ENCODE measurements at regions not wholly inside any gene's neighbourhood (a gene's known extent, or its start where the extent isn't known, plus 50 kb on each side); places are given as distances from the start of the nearest gene placed in this dataset.

GRCh38 chr15:66644000-66644787, 57.8 kb upstream of the SMAD6 start:
- BruUV-seq (replicated peaks): no TSS peak
- peak overlapping the region; percentile 33; the same call in 2 of the 3 replicates for H3K27ac ChIP-seq (ENCODE audit: extremely low read depth, low read depth, low read length)
- FAIRE-seq (no peak), DNase-seq (ENCODE audit: extremely low read depth in 1 of 4, low spot score in 3 of 4) (no peak), ATAC-seq (peak; percentile 17; the same call in 2 of the 3 replicates)
- ChIA-PET POLR2A (interaction anchor here (0.5 to 0.8 kb wide), 3 partner anchors 10 to 1068 kb away, joined by 3 read pairs; no protein-coding TSS in a partner anchor), CTCF (ENCODE audit: low intra/inter-chr PET ratio) (no interaction called here)
- intact Hi-C loops (cut with micrococcal nuclease) (no loop called here), in situ Hi-C loops (cut with MboI) (no loop called here)
- H3K4me3 ChIP-seq: no peak overlapping the region
- no peaks in the 10 kb centered on the region for H3K27me3 ChIP-seq (ENCODE audit: control insufficient read depth in 2 of 2, insufficient read depth in 2 of 2, low read length in 2 of 2)
- peaks cover 21 to 22% of the 10 kb centered on the region in 2 experiments for H3K4me1 ChIP-seq (replicated peaks in 1 of 2; ENCODE audit: control insufficient read depth in 2 of 2, insufficient read depth in 2 of 2, low read length in 2 of 2)
- no peaks in the 10 kb centered on the region for H3K9me1 ChIP-seq (ENCODE audit: control insufficient read depth, insufficient read depth, low read length)
- no peak overlapping the region for H3K4me2 ChIP-seq (ENCODE audit: insufficient read depth, low read length)
- no peaks in the 10 kb centered on the region for H3K9me3 ChIP-seq (replicated peaks; ENCODE audit: control insufficient read depth, insufficient read depth, low read depth, low read length)
- H4K20me1 ChIP-seq (replicated peaks; ENCODE audit: control insufficient read depth, insufficient read depth, low read length): peaks cover 10% of the 10 kb centered on the region; the same call in 1 of the 2 replicates
- H2AFZ ChIP-seq (ENCODE audit: low read depth, low read length): no peak overlapping the region
- peak overlapping the region; percentile 32 to 82; a peak in 2 of 4 replicates for H3K9ac ChIP-seq (ENCODE audit: insufficient read depth in 1 of 2, low read depth in 2 of 2, low read length in 2 of 2)
- whole genome bisulfite sequencing (ENCODE audit: insufficient coverage, low coverage, missing lambda C conversion rate): 44% methylated on average over 13 of the region's 13 CpGs
- peaks cover 73% of the 10 kb centered on the region for H3K36me3 ChIP-seq (ENCODE audit: control insufficient read depth, insufficient read depth, low read length)
- peaks cover 59% of the 10 kb centered on the region for H3K79me2 ChIP-seq (ENCODE audit: control insufficient read depth, insufficient read depth, low read length)
- TF ChIP-seq SMARCE1 (IDR thresholded peaks at IDR 0.05) (no peak), ZNF592 (IDR thresholded peaks at IDR 0.05) (peak; percentile 55; the same call in 1 of the 2 replicates), LCOR (CRISPR knock-in tag; IDR thresholded peaks at IDR 0.05) (no peak), ZNF696 (CRISPR knock-in tag; conservative IDR thresholded peaks at IDR 0.05) (no peak), L3MBTL2 (IDR thresholded peaks at IDR 0.05) (no peak), SFPQ (IDR thresholded peaks at IDR 0.05; ENCODE audit: low read depth, low read length) (no peak), NFIX (CRISPR knock-in tag; IDR thresholded peaks at IDR 0.05; ENCODE audit: low read depth) (no peak), ESRRA (IDR thresholded peaks at IDR 0.05; ENCODE audit: borderline replicate concordance, low read depth) (no peak), NR0B1 (IDR thresholded peaks at IDR 0.05; ENCODE audit: partially characterized antibody) (no peak), BRF1 (IDR thresholded peaks at IDR 0.05; ENCODE audit: borderline replicate concordance, extremely low read depth, insufficient read length) (no peak), HMG20A (CRISPR knock-in tag; conservative IDR thresholded peaks at IDR 0.05) (no peak)

All from K562 (cell line).